ENCODE measurements at regions not wholly inside any gene's neighbourhood (a gene's known extent, or its start where the extent isn't known, plus 50 kb on each side); places are given as distances from the start of the nearest gene placed in this dataset.

- Mint-ChIP-seq H3K4me1 (peaks cover 19% of the 10 kb centered on the region), H3K4me3 (no peak overlapping the region), H3K9me3 (peaks cover 23% of the 10 kb centered on the region), H3K27me3 (ENCODE audit: low read depth) (no peaks in the 10 kb centered on the region), H3K36me3 (peaks cover 4% of the 10 kb centered on the region; the same call in 1 of the 2 replicates), H3K27ac (no peak overlapping the region)
- ChIA-PET CTCF (no interaction called here), POLR2A (no interaction called here)
- no peak for DNase-seq (ENCODE audit: low spot score)
- no peak for ATAC-seq
- TF ChIP-seq CREB1 (CRISPR knock-in tag; IDR thresholded peaks at IDR 0.05) = no peak
- TF ChIP-seq ZSCAN18 (CRISPR knock-in tag; IDR thresholded peaks at IDR 0.05) = no peak
- TF ChIP-seq ZNF671 (CRISPR knock-in tag; IDR thresholded peaks at IDR 0.05) = no peak
- no peak for TF ChIP-seq ARID4B (CRISPR knock-in tag; IDR thresholded peaks at IDR 0.05; ENCODE audit: borderline replicate concordance)
- no peak for TF ChIP-seq PREB (CRISPR knock-in tag; IDR thresholded peaks at IDR 0.05; ENCODE audit: borderline replicate concordance)
- no peak for TF ChIP-seq MYBL2 (CRISPR knock-in tag; IDR thresholded peaks at IDR 0.05)
- no peak for TF ChIP-seq SP1 (CRISPR knock-in tag; conservative IDR thresholded peaks at IDR 0.05)
- no peak for TF ChIP-seq USF1 (CRISPR knock-in tag; IDR thresholded peaks at IDR 0.05)
Observed at GRCh38 chr3:137325170-137325569, 367.4 kb downstream of the IL20RB start.

- peaks cover 4% of the 10 kb centered on the region; the same call in 1 of the 2 replicates for H3K36me3 Mint-ChIP-seq
- DNase-seq (ENCODE audit: low spot score) (no peak), ATAC-seq (no peak)
- ChIA-PET POLR2A (no interaction called here), CTCF (no interaction called here)
- H3K27ac Mint-ChIP-seq = no peak overlapping the region
- H3K4me3 Mint-ChIP-seq = no peak overlapping the region
- TF ChIP-seq ERG (CRISPR knock-in tag; IDR thresholded peaks at IDR 0.05) = no peak
- TF ChIP-seq ATF1 (CRISPR knock-in tag; IDR thresholded peaks at IDR 0.05) = no peak
- TF ChIP-seq ZNF232 (CRISPR knock-in tag; IDR thresholded peaks at IDR 0.05) = no peak
- no peak for TF ChIP-seq TCF7 (CRISPR knock-in tag; IDR thresholded peaks at IDR 0.05; ENCODE audit: low read depth)
- no peak for TF ChIP-seq GTF2I (CRISPR knock-in tag; conservative IDR thresholded peaks at IDR 0.05)
- TF ChIP-seq IRF1 (CRISPR knock-in tag; IDR thresholded peaks at IDR 0.05) = no peak
- TF ChIP-seq NFATC4 (CRISPR knock-in tag; IDR thresholded peaks at IDR 0.05) = no peak
- no peak for TF ChIP-seq RELA (CRISPR knock-in tag; IDR thresholded peaks at IDR 0.05; ENCODE audit: borderline replicate concordance)
- no peak for TF ChIP-seq FOXJ3 (CRISPR knock-in tag; IDR thresholded peaks at IDR 0.05; ENCODE audit: borderline replicate concordance)
- TF ChIP-seq ZBTB21 (CRISPR knock-in tag; IDR thresholded peaks at IDR 0.05; ENCODE audit: borderline replicate concordance) = no peak
- no peak for TF ChIP-seq ZNF121 (CRISPR knock-in tag; IDR thresholded peaks at IDR 0.05)
- TF ChIP-seq MYBL2 (CRISPR knock-in tag; IDR thresholded peaks at IDR 0.05) = no peak
- no peak for TF ChIP-seq ZMAT4 (CRISPR knock-in tag; IDR thresholded peaks at IDR 0.05)
- no peak for TF ChIP-seq OVOL2 (CRISPR knock-in tag; IDR thresholded peaks at IDR 0.05; ENCODE audit: borderline replicate concordance)
- TF ChIP-seq CBFB (CRISPR knock-in tag; IDR thresholded peaks at IDR 0.05; ENCODE audit: low read depth) = no peak
- H3K4me1 Mint-ChIP-seq = peaks cover 19% of the 10 kb centered on the region
- H3K27me3 Mint-ChIP-seq (ENCODE audit: low read depth) = no peaks in the 10 kb centered on the region
- H3K9me3 Mint-ChIP-seq = peaks cover 21% of the 10 kb centered on the region
Observed at GRCh38 chr3:137325934-137326333, 368.2 kb downstream of the IL20RB start.

Data from WTC11 (cell line).